ENCODE measurements at regions not wholly inside any gene's neighbourhood (a gene's known extent, or its start where the extent isn't known, plus 50 kb on each side); places are given as distances from the start of the nearest gene placed in this dataset.

- Histone ChIP-seq H2AFZ (ENCODE audit: low read depth, low read length, poor library complexity, severe bottlenecking) (peak overlapping the region; percentile 70), H3K79me2 (ENCODE audit: insufficient read depth, low read length) (no peaks in the 10 kb centered on the region), H3K4me3 (replicated peaks in 1 of 2; ENCODE audit: low read depth in 1 of 2, low read length in 2 of 2) (no peak overlapping the region), H3K4me2 (ENCODE audit: low read length) (peak overlapping the region; percentile 24), H3K4me1 (ENCODE audit: control insufficient read depth in 1 of 2, insufficient read depth in 2 of 2, low read length in 2 of 2) (peaks cover 0 to 9% of the 10 kb centered on the region in 2 experiments; a peak in 2 of 4 replicates), H3K27ac (ENCODE audit: low read depth, low read length) (no peak overlapping the region), H3K9me2 (ENCODE audit: insufficient read depth) (no peaks in the 10 kb centered on the region), H3K27me3 (ENCODE audit: insufficient read depth, low read length) (no peaks in the 10 kb centered on the region), H3K36me3 (ENCODE audit: control insufficient read depth in 1 of 2, insufficient read depth in 2 of 2, low read length in 2 of 2) (no peaks in the 10 kb centered on the region), H4K20me1 (ENCODE audit: insufficient read depth) (no peaks in the 10 kb centered on the region; the same call in 1 of the 2 replicates), H3K9ac (ENCODE audit: low read length) (no peak overlapping the region), H3K9me3 (ENCODE audit: control insufficient read depth in 1 of 2, insufficient read depth in 1 of 2, low read depth in 1 of 2, low read length in 2 of 2) (no peaks in the 10 kb centered on the region)
- ChIA-PET POLR2A (no interaction called here), CTCF (no interaction called here), RAD21 (ENCODE audit: low non-redundant PET in 1 of 2, low total read pairs in 2 of 2, uncharacterized antibody in 2 of 2, unreplicated experiment in 2 of 2) (no interaction called here)
- intact Hi-C loops (cut with micrococcal nuclease), result no loop called here
- no peak for TF ChIP-seq CEBPB (IDR thresholded peaks at IDR 0.05; ENCODE audit: low read depth)
- no peak for TF ChIP-seq EZH2 (IDR thresholded peaks at IDR 0.05)
- TF ChIP-seq CBX3 (IDR thresholded peaks at IDR 0.05; ENCODE audit: low read depth), result no peak
- ATAC-seq, result peak; percentile 61; the same call in 1 of the 2 replicates
- DNase-seq (ENCODE audit: low read depth, low spot score), result no peak
- no TSS peak for BruUV-seq (replicated peaks)
These were observed 190.4 kb downstream of the OGFRL1 start for GRCh38 chr6:71478834-71479541.

- CTCF ChIA-PET, result no interaction called here
- Histone ChIP-seq H3K9ac (ENCODE audit: low read length) (no peak overlapping the region), H3K9me3 (ENCODE audit: control insufficient read depth in 1 of 2, insufficient read depth in 1 of 2, low read depth in 1 of 2, low read length in 2 of 2) (no peaks in the 10 kb centered on the region), H4K20me1 (ENCODE audit: insufficient read depth) (no peaks in the 10 kb centered on the region; the same call in 1 of the 2 replicates), H3K36me3 (ENCODE audit: control insufficient read depth in 1 of 2, insufficient read depth in 2 of 2, low read length in 2 of 2) (no peaks in the 10 kb centered on the region), H2AFZ (ENCODE audit: low read depth, low read length, poor library complexity, severe bottlenecking) (no peak overlapping the region), H3K9me2 (ENCODE audit: insufficient read depth) (no peaks in the 10 kb centered on the region), H3K27ac (ENCODE audit: low read depth, low read length) (no peak overlapping the region), H3K4me2 (ENCODE audit: low read length) (no peak overlapping the region), H3K4me1 (ENCODE audit: control insufficient read depth in 1 of 2, insufficient read depth in 2 of 2, low read length in 2 of 2) (peaks cover 0 to 9% of the 10 kb centered on the region in 2 experiments; a peak in 2 of 4 replicates), H3K4me3 (replicated peaks in 1 of 2; ENCODE audit: low read depth in 1 of 2, low read length in 2 of 2) (no peak overlapping the region), H3K79me2 (ENCODE audit: insufficient read depth, low read length) (no peaks in the 10 kb centered on the region), H3K27me3 (ENCODE audit: insufficient read depth, low read length) (no peaks in the 10 kb centered on the region)
- intact Hi-C loops (cut with micrococcal nuclease), result no loop called here
- no peak for DNase-seq (ENCODE audit: low read depth, low spot score)
- no TSS peak for BruUV-seq (replicated peaks)
- RAD21 ChIA-PET (ENCODE audit: low non-redundant PET in 1 of 2, low total read pairs in 2 of 2, uncharacterized antibody in 2 of 2, unreplicated experiment in 2 of 2), result no interaction called here
- ATAC-seq, result no peak
- POLR2A ChIA-PET, result no interaction called here
- TF ChIP-seq FOSL1 (IDR thresholded peaks at IDR 0.05; ENCODE audit: low read depth), result no peak
- TF ChIP-seq CBX3 (IDR thresholded peaks at IDR 0.05; ENCODE audit: low read depth), result no peak
- no peak for TF ChIP-seq MAX (IDR thresholded peaks at IDR 0.05)
- no peak for TF ChIP-seq SIN3A (IDR thresholded peaks at IDR 0.05; ENCODE audit: low read depth)
- TF ChIP-seq ATF3 (IDR thresholded peaks at IDR 0.05), result no peak
- TF ChIP-seq JUND (IDR thresholded peaks at IDR 0.05), result no peak
- TF ChIP-seq EZH2phosphoT487 (IDR thresholded peaks at IDR 0.05; ENCODE audit: borderline replicate concordance), result no peak
- TF ChIP-seq ZNF274 (IDR thresholded peaks at IDR 0.05; ENCODE audit: low read depth, low read length), result no peak
- no peak for TF ChIP-seq ZBTB33 (IDR thresholded peaks at IDR 0.05; ENCODE audit: extremely low read depth, insufficient replicate concordance, low read length)
- no peak for TF ChIP-seq EZH2 (IDR thresholded peaks at IDR 0.05)
- TF ChIP-seq SRF (IDR thresholded peaks at IDR 0.05; ENCODE audit: low read depth), result no peak
- no peak for TF ChIP-seq SP1 (IDR thresholded peaks at IDR 0.05; ENCODE audit: low read depth)
- TF ChIP-seq CEBPB (IDR thresholded peaks at IDR 0.05; ENCODE audit: low read depth), result no peak
- no peak for TF ChIP-seq EGR1 (IDR thresholded peaks at IDR 0.05; ENCODE audit: low read depth)
- no peak for TF ChIP-seq RAD21 (IDR thresholded peaks at IDR 0.05; ENCODE audit: low read depth)
- no peak for TF ChIP-seq REST (IDR thresholded peaks at IDR 0.05; ENCODE audit: low read depth)
These were observed 192.0 kb downstream of the OGFRL1 start for GRCh38 chr6:71480577-71480976.

All from HCT116 (cell line).